NCI-H1436 treated with DMSO at 0.1 percent for 48 hours (cell line): ENCODE measurements at regions not wholly inside any gene's neighbourhood (a gene's known extent, or its start where the extent isn't known, plus 50 kb on each side); places are given as distances from the start of the nearest gene placed in this dataset.
"Not testable (repeated sequence)": the region's sequence is repeated elsewhere in the genome, so short reads cannot be mapped to it uniquely, and the experiment has no call there.

Source experiments
- DNase-seq: peaks from one replicate; lab custom pipeline; 2025; lab: John Stamatoyannopoulos, UW

DNA sequence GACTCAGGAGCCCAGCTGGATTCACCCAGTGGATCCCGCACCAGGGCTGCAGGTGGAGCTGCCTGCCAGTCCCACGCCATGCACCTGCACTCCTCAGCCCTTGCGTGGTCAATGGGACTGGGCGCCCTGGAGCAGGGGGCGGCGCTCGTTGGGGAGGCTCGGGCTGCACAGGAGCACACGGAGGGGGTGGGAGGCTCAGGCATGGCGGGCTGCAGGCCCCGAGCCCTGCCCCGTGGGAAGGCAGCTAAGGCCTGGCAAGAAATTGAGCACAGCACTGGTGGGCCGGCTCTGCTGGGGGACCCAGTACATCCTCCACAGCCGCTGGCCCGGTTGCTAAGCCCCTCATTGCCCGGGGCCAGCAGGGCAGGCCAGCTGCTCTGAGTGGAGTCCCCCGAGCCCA lies 90.3 kb downstream of the DLEU7 start:
- not testable (repeated sequence) for DNase-seq

DNA sequence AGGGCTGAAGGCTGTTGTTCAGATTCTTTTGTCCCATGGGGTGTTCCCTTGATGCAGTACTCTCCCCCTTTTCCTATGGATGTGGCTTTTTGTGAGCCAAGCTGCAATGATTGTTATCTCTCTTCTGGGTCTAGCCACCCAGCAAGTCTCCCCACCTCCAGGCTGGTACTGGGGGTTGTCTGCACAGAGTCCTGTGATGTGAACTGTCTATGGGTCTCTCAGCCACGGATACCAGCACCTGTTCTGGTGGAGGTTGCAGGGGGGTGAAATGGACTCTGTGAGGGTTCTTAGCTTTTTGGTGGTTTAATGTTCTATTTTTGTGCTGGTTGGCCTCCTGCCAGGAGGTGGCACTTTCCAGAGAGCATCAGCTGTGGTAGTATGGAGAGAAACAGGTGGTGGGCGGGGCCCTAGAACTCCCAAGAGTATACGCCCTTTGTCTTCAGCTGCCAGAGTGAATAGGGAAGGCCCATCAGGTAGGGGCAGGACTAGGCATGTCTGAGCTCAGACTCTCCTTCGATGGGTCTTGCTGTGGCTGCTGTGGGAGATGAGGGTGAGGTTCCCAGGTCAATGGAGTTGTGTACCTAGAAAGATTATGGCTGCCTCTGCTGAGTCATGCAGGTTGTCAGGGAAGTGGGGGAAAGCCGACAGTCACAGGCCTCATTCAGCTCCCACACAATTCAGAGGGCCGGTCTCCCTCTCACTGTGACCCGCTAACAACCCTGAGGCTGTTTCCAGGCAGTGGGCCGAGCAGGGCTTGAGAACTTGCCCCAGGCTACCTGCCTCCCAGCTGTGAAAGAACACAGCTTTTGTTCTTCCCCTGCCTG lies 87.4 kb downstream of the DLEU7 start:
- peak; percentile 68 for DNase-seq

DNA sequence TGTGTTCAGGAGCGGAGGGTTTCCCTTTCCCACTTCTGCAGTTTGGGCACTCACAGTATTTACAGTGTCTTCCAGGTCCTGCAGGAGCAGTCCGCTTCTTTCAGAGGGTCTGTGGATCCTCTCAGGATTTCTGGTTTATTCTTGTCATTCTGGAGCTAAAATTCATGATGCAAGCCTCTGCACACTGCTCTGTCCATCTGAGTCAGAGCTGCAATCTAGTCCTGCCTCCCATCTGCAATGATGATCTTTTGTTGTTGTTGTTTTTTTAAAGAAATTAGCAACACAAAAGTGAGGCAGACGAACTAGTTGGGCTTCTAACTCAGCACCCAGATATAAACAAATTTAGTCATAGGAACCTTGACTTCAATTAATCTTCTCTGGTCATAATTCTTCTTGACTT lies 86.5 kb downstream of the DLEU7 start:
- no peak for DNase-seq

DNA sequence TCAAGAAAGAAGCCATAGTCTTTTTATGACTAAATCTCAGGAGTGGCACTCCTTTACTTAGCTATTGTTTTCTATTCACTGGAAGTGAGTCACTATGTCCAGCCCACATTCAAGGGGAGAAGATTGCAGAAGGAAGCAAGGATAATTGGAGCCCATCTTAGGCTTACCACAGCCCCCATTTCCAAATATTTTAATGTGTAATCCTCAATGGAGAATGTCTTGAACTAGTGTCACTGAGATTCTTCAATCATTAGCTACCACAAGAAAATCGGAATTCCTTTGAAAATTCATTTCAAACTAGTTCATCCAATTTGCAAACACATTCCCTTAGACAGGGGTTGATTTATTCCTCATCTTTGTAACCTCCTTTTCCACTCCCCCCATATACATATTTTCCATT lies 84.7 kb downstream of the DLEU7 start:
- no peak for DNase-seq

DNA sequence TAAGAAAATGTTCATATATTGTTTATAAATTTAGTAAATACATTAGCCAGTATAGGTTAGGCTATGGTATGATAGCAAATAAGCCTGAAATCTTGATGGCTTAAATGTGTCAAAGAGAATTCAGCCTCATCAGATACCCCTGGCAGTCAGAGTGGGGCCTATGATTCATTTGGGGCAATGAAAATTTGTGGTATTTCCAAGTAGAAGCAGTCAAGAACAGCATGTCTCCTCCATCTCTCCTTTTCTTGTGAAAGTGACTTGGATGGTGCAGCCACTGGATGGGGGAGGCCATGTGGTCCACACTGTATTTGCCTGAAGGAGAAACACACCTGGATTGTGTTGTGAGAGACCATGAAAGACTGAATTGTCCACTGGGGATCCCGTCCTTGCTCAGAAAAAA lies 82.7 kb downstream of the DLEU7 start:
- DNase-seq: no peak

DNA sequence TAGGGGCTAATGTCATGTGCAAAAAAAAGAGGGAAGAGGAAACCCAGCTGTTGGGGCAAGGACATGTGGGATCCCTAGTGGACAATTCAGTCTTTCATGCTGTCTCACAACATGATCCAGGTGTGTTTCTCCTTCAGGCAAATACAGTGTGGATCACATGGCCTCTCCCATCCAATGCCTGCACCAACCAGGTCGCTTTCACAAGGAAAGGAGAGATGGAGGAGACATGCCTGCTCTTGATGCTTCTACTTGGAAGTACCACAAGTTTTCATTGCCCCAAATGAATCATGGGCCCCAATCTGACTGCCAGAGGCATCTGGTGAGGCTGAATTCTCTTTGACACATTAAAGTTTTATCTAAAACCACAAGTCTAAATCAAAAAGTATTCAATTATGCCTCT lies 82.1 kb downstream of the DLEU7 start:
- no peak for DNase-seq

DNA sequence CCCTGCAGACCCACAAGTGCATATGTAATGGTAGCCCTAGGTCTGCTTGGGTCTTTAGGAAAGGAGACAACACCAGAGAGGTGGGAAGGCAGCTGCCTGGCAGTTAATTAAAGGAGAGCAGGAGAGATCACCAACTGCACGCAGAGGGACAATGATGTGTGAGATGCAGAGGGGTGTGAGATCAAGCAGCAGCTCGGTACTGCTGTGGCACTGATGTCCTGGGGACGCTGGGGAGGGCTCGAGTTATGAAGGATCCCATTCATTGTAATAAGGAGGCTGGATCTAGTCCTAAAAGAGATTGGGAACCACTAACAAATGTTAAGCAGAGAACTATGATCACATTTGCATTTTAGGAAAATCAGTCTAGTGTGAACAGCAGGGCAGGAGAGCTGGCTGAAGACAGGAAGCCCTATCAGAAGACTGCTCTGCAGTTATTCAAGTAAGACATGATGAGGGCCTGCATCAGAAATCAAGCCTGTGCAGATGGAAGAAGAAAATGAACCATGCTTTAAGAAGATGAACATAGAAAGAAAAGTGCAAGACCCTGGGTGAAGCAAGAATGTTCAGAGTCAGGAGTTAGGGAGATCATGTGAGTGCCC lies 80.4 kb downstream of the DLEU7 start:
- DNase-seq: no peak

DNA sequence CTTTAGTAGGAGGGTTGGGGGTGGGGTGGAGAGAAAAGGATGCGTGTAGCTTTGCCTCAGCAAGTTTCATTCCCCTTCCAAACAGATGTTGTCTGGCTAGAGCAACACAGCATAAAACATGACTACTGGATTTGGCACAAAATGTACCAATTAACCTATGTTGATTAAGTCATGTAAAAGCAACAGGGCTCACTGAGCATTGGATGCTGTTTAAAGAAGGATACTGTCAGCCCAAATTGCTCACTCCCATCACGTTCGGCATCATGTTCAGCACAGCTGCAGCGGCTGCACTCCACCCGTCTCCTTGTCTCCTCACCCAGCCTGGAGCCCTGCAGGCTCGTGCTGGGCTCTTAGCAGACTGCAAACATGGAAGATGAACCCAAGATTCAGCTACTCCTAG lies 77.5 kb downstream of the DLEU7 start:
- no peak for DNase-seq

DNA sequence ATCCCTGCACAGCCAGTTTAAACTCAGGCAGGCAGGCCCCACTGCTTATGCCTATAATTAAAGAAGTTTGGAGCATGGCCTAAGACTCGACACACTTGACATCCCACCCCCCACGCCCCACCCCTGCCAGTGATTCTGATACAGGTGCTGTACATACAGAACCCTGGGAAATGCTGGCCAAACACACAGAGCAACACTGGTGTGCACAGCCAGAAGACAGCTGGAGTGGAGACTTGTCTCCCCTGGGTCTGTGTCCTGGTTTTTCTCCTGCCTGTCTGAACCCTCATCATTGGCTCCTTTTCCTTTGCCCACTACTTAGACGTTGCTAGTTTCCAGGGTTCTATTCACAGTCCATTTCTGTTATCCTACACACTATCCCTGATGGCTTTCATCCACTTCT lies 76.8 kb downstream of the DLEU7 start:
- no peak for DNase-seq

DNA sequence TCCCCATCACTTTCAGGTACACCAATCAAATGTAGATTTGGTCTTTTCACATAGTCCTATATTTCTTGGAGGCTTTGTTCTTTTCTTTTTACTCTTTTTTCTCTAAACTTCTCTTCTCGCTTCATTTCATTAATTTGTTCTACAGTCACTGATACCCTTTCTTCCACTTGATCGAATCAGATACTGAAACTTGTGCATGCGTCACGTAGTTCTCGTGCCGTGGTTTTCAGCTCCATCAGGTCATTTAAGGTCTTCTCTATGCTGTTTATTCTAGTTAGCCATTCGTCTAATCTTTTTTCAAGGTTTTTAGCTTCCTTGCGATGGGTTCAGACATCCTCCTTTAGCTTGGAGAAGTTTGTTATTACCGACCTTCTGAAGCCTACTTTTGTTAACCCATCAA lies 70.6 kb downstream of the DLEU7 start:
- DNase-seq: not testable (repeated sequence)
